HG03378 (cell line): ENCODE measurements at regions not wholly inside any gene's neighbourhood (a gene's known extent, or its start where the extent isn't known, plus 50 kb on each side); places are given as distances from the start of the nearest gene placed in this dataset.
"Not testable (repeated sequence)": the region's sequence is repeated elsewhere in the genome, so short reads cannot be mapped to it uniquely, and the experiment has no call there.

Experiments used
- ATAC-seq: cut with Tn5 transposase; IDR thresholded peaks from one replicate; pipeline ENCODE4 v1.9.1; 2021; ENCODE audit warnings: mild to moderate bottlenecking, moderate library complexity; ENCODE audit not compliant: unreplicated experiment

DNA sequence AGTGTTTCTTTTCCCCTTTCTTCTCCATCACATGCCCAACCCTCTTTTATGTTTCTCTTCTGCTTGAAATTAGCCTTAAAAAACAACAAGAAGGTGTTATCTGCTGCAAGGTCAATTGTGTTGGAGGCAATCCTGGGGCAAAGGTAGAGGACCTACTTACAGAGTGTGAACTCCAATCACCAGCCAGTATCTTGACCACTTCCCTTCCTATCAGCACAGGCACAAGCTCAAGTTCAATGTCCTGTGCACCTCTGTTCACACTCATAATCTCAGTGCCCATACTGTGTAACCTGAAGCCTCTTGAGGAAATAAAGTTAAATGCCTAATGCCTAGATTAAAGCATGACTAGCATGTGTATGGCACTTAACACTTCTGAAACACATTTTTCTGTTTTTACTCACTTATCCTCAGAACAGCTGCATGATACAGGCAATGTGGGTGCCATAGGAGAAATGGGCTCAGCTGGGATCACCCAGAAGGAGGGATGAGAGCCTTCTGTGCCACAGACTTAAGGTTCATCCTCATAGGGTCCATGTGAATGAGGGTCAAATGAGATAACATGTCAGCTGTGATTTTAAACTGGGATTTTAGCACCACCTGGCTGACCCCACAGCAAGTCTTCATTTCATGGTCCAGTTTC is 701.5 kb downstream of the BCL11A start:
- ATAC-seq = no peak

DNA sequence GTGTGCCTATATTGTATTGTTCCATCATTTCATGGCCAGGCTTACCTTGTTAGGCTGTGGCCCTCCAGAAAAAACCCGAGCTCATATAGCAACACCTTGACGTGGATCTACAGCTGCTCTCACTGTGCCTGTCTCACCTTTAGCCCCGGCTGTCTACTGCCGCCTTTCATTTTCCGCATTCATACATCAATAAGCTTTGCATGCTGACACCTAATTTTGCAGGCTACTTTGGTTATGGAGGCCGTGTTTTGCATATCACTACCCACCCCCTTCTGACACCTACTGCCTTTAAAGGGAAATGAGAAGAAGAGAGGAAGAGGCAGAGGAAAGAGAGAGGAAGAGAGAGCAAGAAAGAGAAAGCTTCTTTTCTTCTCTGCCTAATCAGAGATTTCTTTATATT is 702.9 kb downstream of the BCL11A start:
- ATAC-seq = no peak

DNA sequence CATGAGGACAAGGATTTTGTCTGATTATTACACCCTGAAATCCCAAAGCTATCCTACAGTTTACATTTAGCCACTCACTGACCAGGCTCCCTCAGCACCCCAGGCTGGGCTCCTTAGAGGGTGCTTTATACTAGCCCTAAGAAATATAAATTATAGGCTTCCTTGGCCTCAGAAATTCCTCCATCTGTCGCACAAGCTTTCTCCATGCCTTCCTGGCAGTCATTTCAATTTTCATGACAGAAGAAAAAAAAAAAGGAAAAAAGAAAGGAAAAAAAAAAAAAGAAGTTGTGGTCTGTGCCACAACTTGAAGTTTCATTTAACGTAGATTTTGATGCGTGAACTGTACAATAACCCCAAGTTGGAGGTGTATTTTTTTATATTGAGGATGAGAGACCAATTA is 719.5 kb downstream of the BCL11A start:
- no peak for ATAC-seq

DNA sequence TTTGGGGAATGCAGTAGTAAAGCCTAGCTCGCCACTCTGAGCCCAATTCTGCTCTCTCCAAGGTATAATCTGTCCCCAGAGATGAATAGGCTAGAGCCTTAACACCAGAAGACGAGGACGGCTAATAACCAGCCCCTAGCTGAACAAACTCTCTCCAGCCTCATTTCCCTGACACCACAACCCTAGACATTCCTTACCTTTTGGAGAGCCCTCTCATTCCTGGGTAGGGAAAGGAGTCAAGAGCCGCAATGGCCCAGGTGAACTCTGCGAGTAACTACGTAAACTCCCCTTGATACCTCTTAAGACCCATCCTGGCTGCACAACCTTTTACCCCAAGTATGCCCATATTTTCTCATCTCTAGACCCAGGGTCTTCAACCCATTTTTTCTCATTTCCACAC is 722.9 kb downstream of the BCL11A start:
- ATAC-seq = no peak

DNA sequence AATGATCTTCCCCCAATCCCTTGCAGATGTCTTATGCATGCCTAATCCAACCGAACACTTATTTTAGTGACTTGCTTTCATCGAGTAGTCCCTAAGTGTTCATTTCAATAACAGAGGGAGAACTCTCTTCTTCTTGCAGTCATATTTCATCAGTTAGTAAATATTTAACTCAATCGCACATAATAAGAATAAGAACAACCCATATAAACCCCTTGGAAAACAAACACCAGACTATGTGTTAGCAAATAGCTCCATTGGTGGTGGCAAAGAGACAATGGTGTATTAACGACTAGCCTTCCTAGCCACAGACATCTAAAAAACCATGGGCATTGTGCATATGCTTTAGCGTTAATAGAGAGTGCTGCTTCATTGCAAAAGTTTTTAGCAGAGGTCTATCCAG is 725.8 kb downstream of the BCL11A start:
- ATAC-seq = no peak

DNA sequence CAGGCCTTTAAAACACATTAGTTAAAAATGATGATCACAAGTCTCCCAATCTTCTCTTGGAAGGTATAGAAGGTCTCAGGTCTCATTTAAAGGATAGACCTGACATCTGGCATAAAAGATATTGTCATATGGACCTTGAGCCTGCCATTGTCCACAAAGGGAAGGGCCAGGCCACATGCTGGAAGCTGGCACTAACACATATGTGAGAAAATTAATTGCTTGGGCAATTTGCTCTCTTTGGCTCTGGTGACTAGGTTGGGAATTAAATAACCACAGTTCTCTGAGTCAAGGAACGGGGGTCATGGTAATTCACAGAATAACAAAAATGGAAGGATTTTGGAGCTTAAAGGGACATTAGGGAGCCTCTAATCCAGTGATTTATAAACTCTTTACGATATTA is 727.3 kb downstream of the BCL11A start:
- no peak for ATAC-seq

DNA sequence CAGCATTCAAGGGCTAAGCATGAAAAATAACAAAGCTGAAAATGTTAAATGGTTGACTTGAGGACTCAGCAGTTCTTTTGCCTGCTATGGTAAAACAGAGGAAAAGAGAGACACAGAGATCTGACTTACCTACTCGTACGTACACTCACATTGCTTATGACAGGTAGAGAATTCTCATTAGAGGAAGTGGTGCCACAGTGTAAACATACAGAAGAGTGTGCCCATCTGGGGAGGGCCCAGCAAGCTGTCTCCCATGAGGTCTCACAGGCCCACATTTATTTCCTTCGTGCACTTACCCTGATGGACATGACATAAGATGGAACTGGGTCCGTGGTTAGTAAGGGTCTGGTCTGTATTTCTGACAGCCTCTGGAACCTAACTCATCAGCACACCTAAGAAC is 729.1 kb downstream of the BCL11A start:
- ATAC-seq = no peak

DNA sequence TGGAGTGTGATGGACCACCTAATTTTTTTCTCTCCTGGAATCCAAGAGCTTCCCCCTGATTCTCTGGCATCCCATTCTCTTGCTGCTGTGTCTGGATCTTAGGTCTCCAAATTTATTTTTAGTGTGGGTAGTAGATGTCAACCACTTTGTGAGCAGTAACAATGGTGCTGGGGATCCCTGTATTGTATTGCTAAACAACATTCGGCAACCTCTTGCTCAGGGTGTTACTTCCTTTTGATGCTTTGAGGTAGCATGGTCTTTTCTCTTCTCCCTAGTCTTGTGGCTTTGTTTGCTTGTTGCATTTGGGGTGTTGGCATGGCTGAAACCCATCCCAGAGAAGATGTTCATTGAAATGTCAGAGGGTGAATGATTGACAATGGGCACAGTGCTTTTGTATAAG is 737.4 kb downstream of the BCL11A start:
- no peak for ATAC-seq

DNA sequence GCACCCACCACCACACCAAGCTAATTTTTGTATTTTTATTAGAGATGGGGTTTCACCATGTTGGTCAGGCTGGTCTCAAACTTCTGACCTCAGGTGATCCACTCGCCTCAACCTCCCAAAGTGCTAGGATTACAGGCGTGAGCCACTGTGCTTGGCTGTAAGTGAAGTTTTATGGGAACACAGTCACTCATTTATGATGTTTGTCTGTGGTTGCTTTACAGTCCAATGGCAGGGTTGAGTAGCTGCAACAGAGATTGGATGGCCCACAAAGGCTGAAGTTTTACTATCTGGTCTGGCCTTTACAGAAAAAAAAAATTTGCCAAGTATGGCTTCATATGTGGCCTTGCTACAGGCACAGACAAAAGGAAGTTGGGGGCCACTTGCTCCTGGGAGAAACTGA is 743.2 kb downstream of the BCL11A start:
- ATAC-seq = not testable (repeated sequence)

DNA sequence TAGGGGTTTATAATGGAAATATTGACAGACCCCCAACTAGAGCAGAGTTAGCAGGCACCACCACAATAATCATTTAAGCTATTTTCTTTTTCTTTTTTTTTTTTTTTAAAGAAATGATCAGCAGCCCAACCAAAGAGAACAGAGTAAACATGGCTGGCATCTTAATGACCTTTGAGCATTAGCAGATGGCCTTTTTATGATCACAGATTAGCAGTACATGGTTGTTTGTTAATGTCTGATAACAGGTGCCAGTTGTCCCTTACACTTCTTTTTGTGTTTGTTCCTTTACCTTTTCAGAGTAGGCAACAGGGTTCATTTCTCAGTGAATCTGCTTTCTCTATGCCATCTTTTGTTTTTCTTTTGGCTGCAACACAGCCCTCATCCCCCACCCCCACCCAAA is 747.0 kb downstream of the BCL11A start:
- ATAC-seq = no peak

DNA sequence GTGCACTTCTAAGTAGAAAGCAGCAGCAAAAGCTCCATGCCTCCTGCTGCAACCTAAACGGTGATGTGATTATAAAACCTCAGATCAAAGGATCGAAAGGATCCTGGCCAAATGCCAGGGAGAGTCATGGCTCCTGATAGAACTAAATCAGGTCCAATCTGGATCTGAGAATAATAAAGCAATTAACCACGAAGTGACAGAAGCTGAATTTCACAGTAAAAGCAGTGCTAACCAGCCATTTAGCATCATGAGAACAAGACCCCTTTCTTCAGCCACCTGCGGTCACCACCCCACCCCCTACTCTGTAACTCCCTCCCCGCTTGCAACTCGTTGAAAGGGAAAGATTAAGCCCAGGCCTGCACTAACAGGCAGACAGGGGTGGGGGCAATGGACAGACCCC is 748.7 kb downstream of the BCL11A start:
- no peak for ATAC-seq

DNA sequence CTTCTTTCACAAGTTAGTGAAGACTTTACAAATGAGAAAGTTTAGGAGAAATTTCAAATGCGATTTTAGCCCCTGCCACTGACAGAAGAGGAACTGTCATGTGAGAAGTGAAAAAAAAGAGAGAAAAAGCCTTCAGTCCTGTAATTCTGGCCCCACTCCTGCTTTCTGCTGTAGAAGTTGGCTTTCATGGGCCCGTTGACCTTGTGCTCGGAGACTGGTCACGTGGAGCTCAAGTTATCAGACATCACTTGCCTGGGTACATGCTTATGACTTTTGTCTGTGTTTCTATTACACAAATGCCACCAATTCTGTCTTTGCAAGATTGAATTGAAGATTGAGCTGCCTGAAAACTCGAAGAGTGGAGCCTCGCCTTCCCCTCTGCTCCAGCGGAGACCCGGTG is 749.9 kb downstream of the BCL11A start:
- no peak for ATAC-seq

DNA sequence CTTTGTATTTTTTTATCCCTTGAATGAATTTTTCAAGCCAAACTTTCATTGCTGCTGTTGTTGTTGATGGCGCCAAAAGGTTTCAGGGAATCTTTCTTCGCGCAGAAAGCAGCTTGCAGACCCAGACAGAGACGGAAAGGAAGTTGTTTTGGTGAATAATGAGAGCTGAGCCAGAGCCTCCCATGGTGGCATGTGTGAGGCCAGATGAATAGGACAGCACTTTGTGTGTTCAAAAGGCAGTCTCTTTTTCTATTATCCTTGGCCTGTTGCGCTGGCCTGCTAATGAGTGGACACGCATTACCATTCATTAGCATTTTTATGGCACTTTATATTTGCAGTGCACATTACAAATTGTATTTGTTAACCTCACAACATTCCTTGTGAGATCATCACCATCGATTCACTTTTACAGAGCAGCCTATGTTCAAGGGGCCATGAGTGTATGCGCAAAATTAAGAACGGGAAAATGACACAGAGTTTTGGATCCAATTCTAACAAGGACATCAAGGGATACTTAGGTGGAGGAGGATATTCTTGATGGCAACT is 754.7 kb downstream of the BCL11A start:
- no peak for ATAC-seq

DNA sequence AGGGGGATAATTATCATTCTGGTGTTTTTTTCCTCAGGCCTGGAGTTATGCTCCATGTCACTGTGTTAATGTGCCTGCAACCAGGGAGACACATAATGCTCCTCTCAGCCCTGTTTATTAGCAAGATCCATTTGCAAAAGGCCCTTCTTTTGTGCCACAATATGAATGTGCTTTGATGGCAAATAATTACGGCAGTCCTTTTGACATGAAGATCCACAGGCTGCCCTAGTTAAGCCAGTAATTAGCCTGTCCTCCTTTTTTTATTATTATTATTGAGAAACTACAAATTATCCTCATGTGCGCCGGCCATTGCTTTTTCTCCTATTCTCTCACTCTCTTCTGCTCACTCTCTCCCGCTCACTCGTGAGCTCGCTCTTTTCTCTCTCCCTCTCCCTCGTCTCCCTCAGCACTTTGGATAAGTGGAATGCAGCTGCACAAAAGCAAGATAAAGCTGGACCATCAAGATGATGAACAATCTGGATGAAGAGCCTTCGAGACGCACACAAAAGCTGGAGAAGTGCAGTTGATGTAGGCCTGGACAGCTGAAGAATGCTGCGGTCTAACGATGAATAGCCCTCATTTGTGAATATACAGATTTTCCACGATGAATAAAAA is 762.3 kb downstream of the BCL11A start:
- ATAC-seq = no peak

DNA sequence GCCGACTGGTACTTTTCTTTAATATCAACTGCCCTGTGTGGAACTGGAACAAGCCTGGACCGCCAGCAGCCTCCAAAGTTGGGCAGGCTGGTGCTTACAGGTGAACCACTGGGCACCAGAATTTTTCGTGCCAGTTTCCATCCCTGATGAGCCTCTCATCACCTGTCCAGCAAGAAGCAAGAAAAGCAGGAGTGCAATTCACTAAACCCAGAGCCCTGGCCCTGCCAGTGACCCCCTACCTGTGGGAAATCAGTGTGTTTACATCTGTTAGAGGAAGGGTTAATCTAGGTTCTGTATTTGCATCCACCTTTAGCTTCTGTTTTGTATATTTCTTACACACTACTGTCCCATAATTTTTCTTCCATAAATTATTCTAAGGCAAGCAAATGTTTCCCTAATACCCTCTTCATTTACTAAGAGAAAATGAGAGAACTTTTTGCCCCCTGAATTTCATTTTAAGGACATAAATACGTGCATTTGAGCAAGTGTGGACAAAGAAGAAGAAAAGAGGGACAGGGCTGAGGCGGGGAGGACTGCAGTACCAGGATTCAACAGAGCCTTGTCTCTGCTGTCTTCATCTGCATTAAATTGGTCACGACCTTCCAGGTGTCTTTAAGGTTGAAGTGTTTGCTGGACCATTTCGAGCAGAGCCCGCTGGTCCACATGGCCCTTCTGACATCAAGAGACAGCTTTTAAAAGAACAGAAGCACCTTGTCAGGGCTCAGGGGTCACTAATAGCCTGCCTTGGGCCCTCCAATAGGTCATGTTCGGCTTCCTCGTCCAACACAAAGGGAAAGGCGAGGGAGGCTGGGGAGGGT is 763.1 kb downstream of the BCL11A start:
- ATAC-seq = no peak

DNA sequence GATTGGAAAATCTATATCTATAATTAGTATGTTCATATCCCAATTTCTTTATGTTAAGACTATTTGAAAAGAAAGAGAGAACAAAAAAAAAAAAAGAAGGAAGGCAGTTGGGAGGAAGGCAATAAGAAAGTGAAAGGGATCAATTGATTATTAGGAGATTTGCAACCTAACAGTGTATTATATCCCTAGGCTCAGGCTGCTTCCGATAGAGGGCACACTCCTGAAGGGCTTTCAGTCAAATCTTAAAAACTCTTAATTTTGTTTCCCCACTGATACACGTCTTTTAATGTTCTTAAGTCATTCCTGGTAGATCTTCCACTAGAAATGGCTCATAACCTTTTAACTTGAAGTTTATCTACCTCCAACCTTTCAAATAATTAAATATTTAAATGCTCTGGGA is 763.9 kb downstream of the BCL11A start:
- ATAC-seq = no peak

DNA sequence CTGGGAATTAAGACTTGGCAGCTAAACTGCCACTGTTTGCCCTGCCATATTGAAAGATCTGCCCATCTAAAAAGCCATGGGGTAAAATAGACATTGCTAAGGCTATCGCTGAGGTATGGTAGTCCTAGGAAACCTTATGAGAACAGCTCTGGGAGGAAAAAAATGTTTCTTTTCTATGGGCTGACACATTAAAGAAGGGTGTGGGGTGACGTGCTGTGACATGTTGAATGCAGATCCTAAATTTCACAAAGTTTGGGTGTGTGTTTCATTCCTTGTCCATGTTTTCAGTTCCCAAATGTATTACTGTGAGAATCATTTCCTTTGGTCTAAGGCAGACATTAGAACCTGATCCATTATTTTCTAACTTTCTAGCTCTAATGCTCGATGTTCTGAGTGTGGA is 766.4 kb downstream of the BCL11A start:
- ATAC-seq = no peak

DNA sequence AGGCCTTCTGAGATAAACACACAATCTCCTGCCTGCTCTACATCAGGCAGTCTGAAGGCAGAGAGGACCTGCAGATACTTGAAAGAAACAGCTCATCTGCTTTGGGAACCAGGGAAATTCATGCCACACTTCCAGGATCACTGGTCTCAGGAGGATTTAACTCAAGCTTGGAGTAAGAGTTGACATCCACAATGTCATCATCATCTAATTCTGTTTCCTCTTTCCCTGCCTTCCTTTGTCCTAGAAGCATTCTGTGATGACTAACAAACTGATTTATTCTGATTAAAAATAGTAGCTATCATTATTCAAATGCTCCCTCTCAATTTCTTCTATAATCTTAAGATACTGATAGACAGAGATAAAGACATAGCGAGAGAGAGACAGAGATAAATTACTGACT is 766.8 kb downstream of the BCL11A start:
- no peak for ATAC-seq

DNA sequence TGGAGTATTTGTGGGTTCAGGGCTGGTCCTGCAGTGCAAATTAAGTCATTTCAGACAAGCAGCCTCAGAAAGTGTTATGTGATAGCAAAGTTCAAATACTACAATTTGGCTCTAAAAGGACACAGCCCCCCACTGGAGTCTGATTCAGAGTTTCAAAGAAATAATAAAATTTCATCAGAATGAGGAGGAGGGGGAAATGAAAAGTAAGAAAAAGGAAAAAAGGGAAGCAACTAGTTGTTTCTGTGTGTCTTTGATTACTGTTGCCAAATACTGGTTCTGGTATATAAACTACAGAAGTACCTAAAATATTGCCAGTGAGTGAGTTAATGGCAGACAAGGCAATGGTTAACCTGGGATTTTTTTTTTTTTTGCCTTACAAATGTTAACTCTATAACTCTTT is 773.9 kb downstream of the BCL11A start:
- no peak for ATAC-seq

DNA sequence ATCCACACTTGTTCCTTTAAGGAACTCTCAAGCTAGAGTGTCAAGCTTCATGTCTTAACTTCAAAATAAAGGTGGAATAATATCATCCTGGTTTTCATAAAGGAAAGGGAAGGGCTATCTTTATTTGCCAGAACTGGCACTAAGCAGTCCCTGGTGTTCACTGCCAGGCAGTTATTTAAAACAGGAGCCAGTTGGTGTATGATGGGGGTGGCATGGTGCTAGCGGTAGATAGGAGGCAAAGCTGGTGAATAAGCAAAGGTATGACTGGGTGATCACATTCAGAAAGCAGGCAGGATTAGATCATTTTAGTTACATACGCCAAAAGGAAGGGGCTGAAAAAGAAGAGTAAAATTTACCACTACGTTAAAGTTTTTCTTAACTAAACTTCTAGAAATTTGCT is 776.3 kb downstream of the BCL11A start:
- no peak for ATAC-seq

DNA sequence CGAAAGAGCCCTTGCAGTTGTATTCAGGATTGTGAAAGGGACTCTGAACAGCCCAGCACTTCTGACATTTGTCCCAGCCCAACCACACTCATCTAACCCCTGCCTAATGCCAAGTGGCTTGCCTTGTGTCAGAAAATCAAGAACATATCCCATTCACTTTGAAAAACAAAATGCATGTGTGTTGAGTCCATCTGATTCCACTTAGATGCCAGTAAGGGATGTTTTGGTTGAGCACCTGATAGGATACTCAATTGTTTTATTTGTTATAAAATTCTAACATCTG is 776.8 kb downstream of the BCL11A start:
- no peak for ATAC-seq

DNA sequence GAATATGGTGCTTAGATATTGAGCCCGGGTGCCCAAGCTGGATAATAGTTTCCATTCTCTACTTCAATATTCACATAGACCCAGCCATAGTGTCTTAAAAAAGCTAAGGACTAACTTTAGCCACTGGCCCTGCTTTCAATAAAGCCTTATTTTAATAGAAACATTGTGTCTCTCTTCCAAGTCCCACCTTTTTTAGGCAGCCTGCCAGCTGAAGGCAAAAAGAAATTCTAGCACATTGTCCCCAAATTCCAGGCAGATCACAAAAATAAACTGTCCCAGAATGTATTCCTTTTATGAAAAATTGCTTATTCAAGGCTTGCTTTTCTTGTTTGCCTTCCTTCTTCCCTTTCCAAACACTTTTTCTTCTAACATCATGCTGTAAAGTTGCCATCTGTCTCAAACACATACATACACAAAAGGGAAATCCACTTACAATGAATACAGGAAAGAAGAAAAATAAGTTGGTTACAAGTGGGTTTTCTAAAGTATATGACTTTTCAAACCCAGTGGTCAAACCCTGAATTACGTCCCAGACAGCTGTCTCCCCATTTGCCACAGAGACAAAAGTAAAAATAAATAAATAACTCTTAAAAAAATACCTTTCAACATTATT is 778.5 kb downstream of the BCL11A start:
- no peak for ATAC-seq
